GM21360 (cell line): ENCODE measurements at regions not wholly inside any gene's neighbourhood (a gene's known extent, or its start where the extent isn't known, plus 50 kb on each side); places are given as distances from the start of the nearest gene placed in this dataset.
A peak's percentile ranks its signal among the peaks of the same experiment; 100 is the strongest.

Experiments used
- ATAC-seq: cut with Tn5 transposase; IDR thresholded peaks from one replicate; pipeline ENCODE4 v1.9.1; 2021; ENCODE audit warnings: mild to moderate bottlenecking, moderate library complexity; ENCODE audit not compliant: unreplicated experiment

DNA sequence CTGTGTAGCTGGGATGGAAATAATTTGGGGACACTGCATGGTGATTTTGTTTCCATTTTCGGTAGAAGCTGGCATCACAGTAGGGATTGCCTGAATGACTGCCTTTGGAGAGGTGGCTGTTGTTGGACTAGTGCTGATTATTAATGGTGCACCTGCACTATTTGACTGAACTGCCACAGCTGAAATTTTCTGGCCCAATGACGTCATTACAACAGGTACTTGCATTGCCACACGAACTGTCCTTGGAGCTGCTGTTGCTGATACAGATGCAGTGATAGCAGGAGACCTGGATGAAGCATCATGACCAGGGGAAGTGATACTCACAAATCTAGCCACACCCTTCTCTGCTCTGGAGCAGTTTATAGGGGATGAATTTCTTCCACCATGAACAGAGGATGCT lies 95.6 kb upstream of the FOXC1 start:
- no peak for ATAC-seq

DNA sequence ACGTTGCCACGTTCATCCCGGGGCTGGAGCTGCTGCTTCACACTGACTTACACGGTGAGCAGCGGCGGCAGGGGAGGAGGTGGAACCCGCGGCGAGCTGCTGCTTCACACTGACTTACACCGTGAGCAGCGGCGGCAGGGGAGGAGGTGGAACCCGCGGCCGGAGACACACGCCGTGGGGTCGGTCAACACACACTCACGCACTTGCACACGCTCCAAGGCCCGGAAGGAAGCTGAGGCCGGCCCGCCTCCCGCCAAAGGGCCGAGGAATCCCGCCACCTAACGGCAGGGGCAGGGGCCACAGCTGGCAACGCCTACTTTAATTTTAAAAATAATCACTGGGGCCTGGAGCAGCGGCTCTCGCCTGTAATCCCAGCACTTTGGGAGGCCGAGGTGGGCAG lies 94.4 kb upstream of the FOXC1 start:
- ATAC-seq, result no peak

DNA sequence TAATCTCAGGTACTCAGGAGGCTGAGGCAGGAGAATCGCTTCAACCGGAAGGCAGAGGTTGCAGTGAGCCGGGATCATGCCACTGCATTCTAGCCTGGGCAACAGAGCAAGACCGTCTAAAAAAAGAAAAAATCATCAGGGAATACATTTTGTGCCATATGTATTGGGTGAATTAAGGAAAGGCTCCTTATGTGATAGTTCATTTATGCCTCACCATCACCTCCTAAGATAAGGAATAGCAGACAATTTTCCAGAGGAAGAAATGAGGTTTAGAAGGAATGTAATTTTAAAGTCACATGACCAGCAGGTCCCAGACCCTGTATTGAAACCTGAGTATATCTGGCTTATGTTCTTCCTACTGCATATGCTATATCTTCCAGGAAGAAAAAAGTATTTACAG lies 93.9 kb upstream of the FOXC1 start:
- no peak for ATAC-seq

DNA sequence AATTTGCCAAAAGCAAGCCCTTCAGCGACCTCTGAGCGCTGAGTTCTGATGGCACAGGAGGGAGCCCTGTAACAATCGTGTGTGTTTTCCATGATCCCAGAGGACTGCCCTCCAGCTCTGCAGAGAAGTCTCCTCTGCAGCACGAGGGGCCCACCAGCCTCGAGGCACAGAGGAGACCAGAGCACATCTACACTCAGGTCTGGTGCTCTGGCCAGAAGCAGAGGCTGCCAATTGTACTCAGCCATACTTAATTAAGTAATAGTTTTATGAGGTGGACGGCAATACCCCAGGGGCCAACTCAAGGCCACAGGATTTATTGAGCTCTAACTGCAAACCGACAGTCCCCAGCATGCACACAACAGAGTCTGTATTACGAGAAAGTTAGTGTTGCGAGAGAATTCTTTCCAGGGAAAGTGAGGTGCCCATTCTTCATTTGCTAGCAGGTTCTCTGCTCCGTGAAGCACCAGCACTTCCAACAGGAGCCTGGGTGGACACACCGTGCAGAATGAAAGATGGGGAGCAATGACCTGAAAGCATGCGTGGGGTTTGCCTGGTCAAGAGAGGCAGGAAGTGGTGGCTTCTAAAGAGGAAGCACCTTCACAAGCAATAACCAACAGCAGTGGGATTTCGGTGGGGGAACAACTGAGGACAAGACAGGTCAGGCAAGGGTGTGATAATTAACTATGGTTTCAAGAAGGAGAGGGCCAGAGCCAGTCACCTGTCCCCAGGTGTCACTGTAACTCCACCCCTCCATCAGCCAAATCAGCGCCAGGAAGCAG lies 92.8 kb upstream of the FOXC1 start:
- no peak for ATAC-seq

DNA sequence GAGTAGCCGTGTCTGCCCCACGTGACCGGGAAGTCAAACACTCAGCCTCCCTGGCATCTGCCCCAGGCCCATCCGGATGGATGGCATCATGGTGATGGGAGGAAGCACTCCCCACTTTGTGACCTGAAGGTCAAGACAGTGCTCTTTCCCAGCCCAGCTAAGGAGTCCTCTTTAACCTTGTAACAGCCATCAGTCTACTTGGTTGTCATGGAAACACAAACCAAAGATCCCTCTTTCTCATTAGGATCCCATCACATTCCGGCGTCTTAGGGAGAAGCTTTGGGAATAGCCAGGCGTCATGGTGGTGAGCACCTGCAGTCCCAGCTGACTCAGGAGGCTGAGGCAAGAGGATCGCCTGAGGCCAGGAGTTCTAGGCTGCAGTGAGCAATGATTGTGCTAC lies 90.9 kb upstream of the FOXC1 start:
- no peak for ATAC-seq

DNA sequence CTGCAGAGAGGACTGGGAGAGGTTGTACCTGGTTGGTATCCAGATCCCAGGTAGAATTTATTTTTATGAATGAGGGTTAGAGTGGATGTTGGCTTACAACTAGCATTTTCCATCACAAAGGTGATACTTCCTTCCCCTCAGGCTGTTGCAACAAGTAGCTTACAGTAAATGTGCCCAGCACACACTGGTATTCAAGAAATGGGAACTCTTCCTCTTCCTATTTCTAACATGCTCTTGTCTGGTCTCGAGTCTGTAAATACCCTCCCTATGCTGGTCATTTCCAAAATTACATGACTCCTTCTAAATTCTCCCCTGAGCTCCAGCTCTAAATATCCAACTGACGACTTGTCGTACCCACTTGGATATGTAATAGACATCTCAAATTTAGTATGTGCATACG lies 90.1 kb upstream of the FOXC1 start:
- no peak for ATAC-seq

DNA sequence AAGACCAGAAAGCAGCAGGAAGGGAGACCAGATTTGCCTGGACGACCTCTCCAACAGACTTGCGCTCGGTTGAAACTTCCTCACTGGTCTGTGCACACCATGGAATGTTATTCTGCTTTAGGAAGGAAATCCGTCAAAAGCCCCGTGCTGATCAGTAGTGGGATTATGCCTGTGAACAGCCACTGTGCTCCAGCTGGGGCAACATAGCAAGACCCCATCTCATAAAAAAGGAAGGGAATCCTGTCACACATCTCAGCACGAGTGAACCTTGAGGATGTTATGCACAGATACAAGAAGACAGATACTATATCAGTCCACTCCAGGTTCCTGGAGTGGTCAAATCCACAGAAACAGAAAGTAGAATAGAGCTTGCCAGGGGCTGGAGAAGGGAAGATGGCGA lies 86.9 kb upstream of the FOXC1 start:
- no peak for ATAC-seq

DNA sequence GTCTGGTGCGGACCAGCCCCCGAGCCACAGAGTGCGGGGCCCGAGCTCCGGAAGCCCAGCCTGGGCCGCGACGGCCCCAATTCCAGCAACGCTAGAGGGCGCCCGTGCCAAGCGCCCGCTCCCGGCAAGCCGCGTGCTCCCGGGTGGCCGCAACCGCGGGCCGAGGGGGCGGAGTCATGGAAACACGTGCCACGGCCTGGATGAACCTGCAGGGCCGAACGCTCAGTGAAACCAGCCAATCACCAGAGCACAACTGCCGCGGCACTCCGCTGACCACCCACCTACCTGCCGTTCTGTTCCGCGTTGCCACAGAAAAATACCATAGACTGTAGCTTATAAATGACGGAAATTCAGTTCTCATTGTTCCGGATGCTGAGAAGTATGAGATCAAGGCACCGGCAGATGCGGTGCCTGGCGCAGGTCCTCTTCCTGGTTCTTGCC lies 85.7 kb upstream of the FOXC1 start:
- ATAC-seq, result no peak

DNA sequence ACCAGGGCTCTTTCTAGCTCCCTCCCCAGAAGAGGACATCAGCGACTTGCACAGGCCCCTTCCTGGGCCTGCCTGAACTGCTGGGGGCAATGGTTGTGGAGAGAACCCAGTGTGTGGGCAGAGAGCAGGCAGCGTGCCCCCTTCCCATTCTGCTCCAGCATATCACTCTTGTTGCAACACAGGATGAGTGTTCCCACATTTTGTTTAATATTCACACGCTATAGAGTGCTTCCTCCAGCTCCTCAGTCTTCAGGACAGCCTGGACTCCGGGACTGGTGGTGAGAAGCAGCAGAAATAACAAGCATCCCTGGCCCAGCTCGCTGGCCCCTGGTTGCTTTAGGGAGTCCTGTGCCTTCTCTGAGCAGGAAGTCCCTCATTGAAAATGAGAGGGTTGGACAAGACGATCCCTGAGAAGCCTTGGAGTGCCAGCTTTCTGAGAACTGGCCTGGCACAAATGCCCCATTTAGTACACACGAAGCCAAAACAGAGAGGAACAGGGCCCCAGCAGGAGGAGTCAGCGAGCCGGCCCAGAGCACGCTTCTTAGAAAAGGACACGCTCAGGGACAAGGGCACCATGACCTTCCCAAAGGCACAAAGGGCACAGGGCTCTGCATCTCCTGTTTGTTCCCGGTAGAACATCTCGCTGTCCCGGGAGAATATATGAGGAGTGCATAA lies 84.2 kb upstream of the FOXC1 start:
- ATAC-seq, result no peak

DNA sequence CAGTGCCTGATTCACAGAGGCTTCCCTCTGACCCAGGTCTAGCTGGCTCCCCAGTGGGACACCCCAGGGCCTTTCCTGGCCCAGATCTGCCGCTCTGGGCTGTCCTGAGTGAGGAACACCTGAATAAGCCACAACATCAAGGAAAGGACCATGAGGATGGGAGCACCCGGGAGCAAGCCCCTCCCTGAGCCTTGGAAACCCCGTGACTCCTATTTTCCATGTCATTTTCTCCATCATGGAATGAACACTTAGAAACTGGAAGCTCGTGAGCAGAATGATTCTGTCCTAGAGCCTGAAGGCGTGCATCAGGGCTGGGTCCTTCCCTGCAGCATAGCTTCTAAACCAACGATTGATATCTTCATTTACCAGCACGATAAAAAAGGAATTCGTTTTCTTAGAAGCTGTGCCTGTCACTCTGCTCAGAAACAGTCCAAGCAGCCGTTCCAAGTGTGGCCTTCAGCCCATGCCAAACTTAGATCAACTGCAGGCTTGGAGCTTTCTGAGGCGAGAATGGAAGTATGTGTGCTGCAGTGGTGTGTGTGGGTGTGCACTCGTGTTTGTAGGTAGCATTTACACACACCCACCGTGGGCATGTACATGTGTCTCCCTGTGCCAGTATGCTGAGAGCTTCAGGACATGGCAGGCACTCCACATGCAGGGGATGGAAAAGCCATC lies 83.2 kb upstream of the FOXC1 start:
- no peak for ATAC-seq

DNA sequence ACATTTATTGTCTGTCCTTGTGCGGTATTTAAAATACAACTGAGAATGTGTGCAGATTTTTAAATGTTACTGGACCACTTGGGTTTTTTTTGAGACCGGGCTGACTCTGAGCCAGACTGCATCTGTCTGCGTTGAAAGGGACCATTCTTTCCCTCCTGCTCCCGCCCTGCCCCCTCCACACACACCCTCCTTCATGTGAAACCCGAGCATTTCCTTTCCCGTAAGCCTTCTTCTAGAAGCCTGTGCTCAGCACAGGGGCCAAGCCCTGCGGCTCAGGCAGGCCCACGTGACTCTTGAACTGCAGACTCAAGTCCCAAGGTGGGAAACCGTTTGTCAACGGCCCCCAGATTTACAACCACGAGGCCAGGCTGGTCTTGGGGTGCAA lies 82.7 kb upstream of the FOXC1 start:
- ATAC-seq, result peak; percentile 51

DNA sequence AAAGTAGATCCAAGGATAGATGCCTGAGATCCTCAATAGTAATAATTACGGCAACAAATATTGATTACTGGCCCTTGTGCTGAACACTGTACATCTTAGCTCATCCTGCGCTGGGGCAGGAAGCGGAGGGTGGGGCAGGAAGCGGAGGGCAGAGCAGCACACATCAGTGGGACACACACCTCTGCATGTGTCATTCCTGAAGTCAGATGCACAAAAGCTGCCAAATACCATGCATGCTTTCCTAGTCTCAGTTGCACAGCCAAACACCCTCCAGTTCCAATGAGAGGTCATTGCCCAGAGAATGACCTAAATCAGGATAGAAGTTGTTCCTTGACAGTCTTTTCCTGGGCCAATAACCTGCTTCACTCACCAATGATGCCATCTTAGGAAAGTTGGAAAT lies 74.4 kb upstream of the FOXC1 start:
- ATAC-seq, result no peak

DNA sequence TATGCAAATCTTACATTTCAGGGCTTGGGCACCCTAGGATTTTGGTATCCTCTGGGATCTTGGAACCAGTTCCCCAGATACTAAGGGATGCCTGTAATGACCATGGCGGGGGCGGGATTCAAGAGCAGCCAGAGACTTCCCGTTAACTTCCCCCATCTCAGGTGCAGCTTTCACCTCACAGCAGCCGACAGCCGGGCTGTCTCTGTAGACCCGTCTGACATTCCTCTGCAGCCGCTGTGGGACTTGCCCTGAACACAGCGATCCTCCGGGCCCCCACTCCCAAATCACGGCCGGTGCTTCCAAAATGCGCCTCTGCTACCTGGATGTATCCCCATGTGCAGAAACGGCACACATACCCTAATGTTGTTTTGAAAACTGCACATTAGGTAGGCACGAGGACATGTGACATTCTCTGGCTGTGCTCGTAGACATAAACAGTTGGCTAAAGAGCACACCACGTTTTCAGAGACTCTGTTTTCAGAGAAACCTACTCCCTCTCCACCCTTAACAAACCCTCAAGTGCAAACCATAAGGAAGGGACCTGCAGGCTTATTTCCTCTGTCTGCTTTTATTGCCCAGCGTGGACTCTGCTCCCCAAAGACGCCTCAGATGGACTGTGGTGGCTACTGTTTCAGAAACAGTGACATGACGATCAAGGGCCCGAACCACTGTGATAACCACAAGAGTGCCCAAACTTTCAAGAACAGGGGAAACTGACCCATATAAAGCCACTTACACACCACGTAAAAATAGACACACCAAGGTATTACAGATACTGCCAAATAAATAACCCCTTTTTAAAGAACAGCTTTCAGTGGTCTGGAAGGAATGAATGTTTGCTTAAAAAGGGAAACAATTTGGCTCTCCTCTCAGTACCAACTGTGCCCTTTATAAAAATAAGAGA lies 72.9 kb upstream of the FOXC1 start:
- ATAC-seq, result no peak

DNA sequence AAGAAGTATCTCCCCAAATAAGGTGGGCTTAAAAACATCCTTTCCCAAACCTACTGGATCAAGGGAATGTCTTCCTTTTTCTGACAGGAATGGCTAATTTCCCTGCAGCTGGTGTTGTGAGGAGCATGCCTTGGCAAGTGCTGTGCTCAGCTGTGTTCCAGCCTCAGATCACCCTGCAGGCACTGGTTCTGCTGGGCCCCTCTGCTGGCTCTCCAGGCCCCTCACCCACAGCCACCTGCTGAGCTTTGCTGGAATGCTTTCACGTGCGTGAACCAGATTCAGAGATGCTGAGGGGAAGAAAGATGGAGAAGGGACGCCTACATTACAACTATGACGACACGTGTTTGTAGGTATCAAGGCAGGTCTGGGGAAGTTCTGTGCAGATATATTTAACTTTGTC lies 71.3 kb upstream of the FOXC1 start:
- no peak for ATAC-seq

DNA sequence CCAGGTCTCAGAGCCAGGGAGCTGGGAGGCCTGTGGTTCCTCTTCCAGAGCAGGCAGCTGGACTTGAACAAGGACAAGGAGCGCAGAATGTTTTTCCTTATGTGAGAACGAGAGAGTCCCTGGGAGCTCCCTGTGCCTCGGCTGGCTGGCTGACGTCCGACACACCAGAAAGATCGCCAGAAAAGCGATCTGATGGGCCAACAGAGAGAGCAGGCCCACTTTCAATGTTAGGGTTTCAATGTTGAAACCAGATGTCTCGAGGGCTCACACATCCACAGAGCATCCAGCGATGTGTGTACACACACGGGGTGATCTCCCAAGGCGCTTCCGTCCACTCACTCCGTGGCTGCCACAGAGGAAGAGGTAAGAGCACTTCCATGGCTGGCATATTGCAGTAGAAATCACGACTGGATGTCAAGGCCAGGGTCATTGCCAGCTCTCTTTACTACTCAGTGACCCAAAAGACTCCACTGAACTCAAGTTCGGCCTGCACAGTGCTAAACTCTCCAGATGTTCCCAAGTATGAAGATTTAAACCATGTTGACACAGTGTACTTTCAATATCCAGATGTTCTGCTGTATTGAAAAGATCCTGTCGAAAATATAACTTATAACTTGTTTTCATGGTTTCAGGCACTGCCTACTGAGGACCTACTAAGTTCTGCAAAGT lies 70.8 kb upstream of the FOXC1 start:
- no peak for ATAC-seq

DNA sequence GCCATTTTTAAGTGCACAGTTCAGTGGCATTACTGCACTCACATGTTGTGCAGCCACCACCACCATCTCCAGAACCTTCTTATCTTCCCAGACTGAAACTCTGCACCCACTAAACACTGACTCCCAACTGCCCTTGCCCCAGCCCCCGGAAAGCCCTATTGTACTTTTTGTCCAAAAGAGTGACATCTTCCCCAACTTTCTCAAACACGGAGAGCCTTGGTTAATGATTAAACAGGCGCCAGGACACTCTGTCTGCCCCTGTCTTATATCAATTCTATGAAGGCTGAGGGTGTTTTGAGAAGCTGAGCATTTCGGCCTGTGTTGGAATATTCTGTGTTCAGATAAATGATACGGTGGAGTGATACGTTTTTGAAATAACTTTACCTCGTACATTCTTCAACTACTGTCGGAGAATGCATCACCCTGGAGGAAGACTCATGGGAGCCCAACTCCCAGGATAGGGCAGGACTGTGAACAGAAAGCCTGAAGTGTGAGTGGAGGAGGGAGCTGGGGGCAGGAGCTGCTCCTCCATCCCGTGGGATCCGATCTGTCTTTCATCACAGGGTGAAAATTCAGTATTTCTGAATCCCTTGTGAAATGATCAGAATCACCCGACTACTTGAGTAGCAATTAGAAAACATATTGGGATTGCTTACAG lies 68.7 kb upstream of the FOXC1 start:
- ATAC-seq, result no peak

DNA sequence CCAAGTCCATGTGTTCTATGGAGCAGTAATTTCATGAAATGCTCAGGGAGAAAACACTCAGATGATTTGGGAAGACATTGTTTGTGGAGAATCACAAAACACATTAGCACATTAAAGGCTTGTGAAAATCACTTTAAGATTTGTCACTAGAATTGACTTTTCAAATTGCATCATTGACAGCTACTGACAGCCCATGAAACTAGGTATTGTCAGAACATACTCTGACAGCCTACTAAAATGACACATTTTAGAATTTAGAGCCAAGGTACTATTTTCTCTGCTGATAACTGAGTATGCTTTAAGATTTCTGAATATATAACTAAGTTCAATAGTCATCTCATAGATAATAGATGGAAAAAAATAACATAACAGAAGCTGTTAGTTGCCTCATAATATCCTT lies 67.4 kb upstream of the FOXC1 start:
- no peak for ATAC-seq

DNA sequence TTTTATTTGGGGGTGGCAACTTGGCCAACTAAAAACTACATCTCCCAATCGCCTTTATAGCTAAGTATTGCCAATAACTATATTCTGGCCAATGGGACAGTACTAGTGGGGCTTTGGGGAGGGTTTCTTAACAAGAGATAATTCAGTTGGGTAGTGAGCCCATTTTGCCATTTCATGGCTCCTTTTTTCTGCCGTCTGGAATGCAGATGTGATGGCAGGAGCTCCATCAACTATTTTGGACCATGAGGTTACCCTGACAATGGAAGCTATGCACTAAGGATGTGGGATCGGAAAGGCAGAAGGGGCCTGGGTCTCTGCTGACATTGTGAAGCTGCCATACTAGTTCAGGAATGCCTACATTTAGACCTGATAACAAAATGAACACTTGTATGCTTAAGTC lies 67.0 kb upstream of the FOXC1 start:
- ATAC-seq, result no peak

DNA sequence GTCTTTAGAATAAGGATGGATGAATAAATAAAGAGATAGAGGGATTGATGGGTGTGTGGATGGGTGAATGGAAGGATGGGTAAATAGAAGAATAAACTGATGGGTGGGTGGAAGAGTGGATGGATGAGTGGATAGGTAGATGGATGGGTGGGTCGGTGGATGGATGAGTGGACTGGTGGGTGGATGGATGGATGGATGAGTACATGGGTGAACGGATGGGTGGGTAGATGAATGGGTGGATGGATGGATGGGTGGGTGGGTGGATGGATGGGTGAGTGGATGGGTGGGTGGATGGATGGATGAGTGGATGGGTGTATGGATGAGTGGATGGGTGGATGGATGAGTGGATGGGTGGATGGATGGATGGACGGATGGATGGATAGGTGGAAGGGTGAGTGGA lies 65.7 kb upstream of the FOXC1 start:
- no peak for ATAC-seq

DNA sequence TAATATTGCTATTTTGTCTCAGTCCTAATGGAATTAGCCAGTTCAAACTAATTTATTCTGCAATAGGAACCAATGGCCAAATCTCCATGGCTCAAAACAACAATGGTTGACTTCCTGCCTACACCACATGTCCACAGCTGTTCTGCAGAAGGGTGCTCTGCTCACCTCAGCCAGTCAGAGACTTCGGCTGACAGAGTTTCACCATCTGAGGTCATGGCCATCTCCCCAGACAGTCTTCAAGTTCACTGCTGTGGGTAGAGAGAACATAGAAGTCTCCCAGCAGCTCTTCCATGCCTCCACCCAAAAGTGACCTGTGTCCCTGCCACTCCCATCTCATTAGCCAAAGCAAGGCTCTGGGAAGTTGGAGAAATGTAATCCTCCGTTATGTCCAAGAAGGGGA lies 65.1 kb upstream of the FOXC1 start:
- ATAC-seq, result no peak
